ENCODE measurements at regions not wholly inside any gene's neighbourhood (a gene's known extent, or its start where the extent isn't known, plus 50 kb on each side); places are given as distances from the start of the nearest gene placed in this dataset.

- ChIA-PET CTCF (no interaction called here), POLR2A (no interaction called here)
- H3K36me3 ChIP-seq (ENCODE audit: control insufficient read depth in 2 of 2, insufficient read depth in 1 of 2, low read length in 2 of 2) = no peaks in the 10 kb centered on the region
Measured at GRCh38 chr10:24152270-24152669, 56.7 kb upstream of the KIAA1217 start.

More at GRCh38 chr10:24152270-24152669, 56.7 kb upstream of the KIAA1217 start:
- no peak for TF ChIP-seq KLF9 (tag by site-specific recombination; IDR thresholded peaks at IDR 0.05; ENCODE audit: low read depth)
- no peak for TF ChIP-seq ZNF785 (tag by site-specific recombination; IDR thresholded peaks at IDR 0.05)
- TF ChIP-seq, protein P1, sequence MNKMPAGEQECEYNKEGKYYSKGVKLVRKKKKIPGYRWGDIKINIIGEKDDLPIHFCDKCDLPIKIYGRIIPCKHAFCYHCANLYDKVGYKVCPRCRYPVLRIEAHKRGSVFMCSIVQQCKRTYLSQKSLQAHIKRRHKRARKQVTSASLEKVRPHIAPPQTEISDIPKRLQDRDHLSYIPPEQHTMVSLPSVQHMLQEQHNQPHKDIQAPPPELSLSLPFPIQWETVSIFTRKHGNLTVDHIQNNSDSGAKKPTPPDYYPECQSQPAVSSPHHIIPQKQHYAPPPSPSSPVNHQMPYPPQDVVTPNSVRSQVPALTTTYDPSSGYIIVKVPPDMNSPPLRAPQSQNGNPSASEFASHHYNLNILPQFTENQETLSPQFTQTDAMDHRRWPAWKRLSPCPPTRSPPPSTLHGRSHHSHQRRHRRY (tag by site-specific recombination; IDR thresholded peaks at IDR 0.05) = no peak
- no peak for TF ChIP-seq ZBTB26 (tag by site-specific recombination; optimal IDR thresholded peaks at IDR 0.05)
- TF ChIP-seq SCRT2 (tag by site-specific recombination; IDR thresholded peaks at IDR 0.05) = no peak
- TF ChIP-seq ZBTB11 (tag by site-specific recombination; conservative IDR thresholded peaks at IDR 0.05; ENCODE audit: low read depth) = no peak
- TF ChIP-seq ZNF518A (tag by site-specific recombination; conservative IDR thresholded peaks at IDR 0.05; ENCODE audit: low read depth) = no peak
- TF ChIP-seq ZNF626 (tag by site-specific recombination; IDR thresholded peaks at IDR 0.05) = no peak
- no peak for TF ChIP-seq ZNF76 (tag by site-specific recombination; IDR thresholded peaks at IDR 0.05; ENCODE audit: borderline replicate concordance, low read depth)
- TF ChIP-seq HOXA7 (CRISPR knock-in tag; IDR thresholded peaks at IDR 0.05; ENCODE audit: borderline replicate concordance) = no peak
- TF ChIP-seq, protein P2, sequence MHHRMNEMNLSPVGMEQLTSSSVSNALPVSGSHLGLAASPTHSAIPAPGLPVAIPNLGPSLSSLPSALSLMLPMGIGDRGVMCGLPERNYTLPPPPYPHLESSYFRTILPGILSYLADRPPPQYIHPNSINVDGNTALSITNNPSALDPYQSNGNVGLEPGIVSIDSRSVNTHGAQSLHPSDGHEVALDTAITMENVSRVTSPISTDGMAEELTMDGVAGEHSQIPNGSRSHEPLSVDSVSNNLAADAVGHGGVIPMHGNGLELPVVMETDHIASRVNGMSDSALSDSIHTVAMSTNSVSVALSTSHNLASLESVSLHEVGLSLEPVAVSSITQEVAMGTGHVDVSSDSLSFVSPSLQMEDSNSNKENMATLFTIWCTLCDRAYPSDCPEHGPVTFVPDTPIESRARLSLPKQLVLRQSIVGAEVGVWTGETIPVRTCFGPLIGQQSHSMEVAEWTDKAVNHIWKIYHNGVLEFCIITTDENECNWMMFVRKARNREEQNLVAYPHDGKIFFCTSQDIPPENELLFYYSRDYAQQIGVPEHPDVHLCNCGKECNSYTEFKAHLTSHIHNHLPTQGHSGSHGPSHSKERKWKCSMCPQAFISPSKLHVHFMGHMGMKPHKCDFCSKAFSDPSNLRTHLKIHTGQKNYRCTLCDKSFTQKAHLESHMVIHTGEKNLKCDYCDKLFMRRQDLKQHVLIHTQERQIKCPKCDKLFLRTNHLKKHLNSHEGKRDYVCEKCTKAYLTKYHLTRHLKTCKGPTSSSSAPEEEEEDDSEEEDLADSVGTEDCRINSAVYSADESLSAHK (tag by site-specific recombination; IDR thresholded peaks at IDR 0.05) = no peak
- TF ChIP-seq ZNF302 (tag by site-specific recombination; IDR thresholded peaks at IDR 0.05; ENCODE audit: low read depth) = no peak
- no peak for TF ChIP-seq RBAK (tag by site-specific recombination; IDR thresholded peaks at IDR 0.05)
- TF ChIP-seq ZNF658 (tag by site-specific recombination; IDR thresholded peaks at IDR 0.05) = no peak
- no peak for TF ChIP-seq ZNF114 (tag by site-specific recombination; IDR thresholded peaks at IDR 0.05)
- Histone ChIP-seq H3K27ac (ENCODE audit: extremely low read depth, low read depth, low read length) (no peak overlapping the region), H3K4me1 (ENCODE audit: control insufficient read depth, insufficient read depth, low read length) (no peaks in the 10 kb centered on the region), H3K9me3 (ENCODE audit: control insufficient read depth, insufficient read depth, low read depth, low read length) (no peaks in the 10 kb centered on the region), H3K4me3 (ENCODE audit: low read depth, low read length) (no peak overlapping the region)

Data from HEK293 (cell line).